NCI-H748 (cell line): ENCODE measurements at regions not wholly inside any gene's neighbourhood (a gene's known extent, or its start where the extent isn't known, plus 50 kb on each side); places are given as distances from the start of the nearest gene placed in this dataset.

ENCODE experiments used
- DNase-seq: peaks from one replicate; lab custom pipeline; 2025; ENCODE audit not compliant: unreplicated experiment; lab: John Stamatoyannopoulos, UW

- DNase-seq = no peak
These were observed 91.6 kb downstream of the TEX29 start for GRCh38 chr13:111411919-111412650.

- DNase-seq = no peak
These were observed 93.2 kb downstream of the TEX29 start for GRCh38 chr13:111413407-111414187.

DNA sequence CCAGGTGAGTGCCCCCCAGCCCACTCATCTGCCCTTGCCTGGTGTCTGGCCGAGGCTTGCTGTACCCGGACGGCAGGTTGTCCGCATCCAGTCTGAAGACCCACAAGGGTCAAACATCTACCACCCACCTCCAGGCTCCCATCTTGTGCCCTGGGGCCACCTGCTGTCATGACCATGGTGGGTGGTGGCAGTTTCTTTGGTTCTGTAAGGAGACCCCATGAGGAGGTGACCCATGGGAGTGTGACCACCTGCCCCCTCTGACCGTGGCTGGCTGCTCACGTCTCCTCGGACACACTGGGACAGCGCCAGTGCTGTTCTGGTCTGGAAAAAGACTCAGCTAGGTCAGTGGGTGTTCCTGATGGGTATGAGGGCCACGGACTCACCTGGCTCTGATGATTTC lies 93.9 kb downstream of the TEX29 start:
- DNase-seq = no peak

- DNase-seq = no peak
These were observed 94.8 kb downstream of the TEX29 start for GRCh38 chr13:111415246-111415645.

- no peak for DNase-seq
These were observed 95.3 kb downstream of the TEX29 start for GRCh38 chr13:111415765-111416164.

GRCh38 chr13:111418101-111418500 lies 97.7 kb downstream of the TEX29 start:
- DNase-seq = no peak

- DNase-seq = no peak
These were observed 99.9 kb downstream of the TEX29 start for GRCh38 chr13:111420113-111420876.

DNA sequence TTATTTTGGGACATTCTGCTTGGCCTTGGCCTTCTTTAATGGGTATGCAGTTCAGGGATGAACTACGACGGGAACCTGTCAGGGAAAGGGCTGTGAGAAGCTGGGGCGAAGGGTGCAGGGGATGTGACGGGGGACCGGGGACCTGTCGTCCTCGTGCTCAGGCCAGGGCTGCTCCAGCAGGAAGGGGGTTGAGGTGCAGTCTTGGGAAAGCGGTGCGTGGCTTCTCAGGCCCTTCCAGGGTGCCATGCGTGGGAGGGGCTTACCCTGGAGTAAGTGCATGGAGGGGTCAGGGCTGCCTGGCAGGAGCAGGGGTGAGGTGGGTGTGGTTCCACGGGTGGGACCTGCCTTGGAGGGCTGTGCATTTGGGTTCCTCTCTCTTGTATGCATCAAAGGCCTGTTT lies 100.8 kb downstream of the TEX29 start:
- no peak for DNase-seq

DNA sequence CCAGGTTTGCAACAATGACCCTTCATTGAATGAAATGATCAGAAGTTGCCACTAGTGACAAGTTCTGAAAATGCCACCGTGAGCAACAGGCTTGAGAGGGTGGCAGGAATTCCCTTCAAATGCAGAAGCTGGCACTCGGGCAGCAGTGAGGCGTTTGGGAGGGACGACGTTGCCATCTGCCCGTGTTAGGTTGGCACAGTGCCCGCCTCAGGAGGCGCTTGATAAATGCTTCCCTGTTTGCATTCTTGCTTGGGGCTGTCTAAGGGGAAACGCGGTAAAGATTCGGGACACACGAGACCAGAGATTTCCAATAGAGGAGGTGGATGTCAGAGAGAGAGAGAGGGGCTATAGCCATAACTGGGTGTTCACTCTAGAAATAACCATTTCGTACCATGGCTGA lies 101.9 kb downstream of the TEX29 start:
- no peak for DNase-seq

DNA sequence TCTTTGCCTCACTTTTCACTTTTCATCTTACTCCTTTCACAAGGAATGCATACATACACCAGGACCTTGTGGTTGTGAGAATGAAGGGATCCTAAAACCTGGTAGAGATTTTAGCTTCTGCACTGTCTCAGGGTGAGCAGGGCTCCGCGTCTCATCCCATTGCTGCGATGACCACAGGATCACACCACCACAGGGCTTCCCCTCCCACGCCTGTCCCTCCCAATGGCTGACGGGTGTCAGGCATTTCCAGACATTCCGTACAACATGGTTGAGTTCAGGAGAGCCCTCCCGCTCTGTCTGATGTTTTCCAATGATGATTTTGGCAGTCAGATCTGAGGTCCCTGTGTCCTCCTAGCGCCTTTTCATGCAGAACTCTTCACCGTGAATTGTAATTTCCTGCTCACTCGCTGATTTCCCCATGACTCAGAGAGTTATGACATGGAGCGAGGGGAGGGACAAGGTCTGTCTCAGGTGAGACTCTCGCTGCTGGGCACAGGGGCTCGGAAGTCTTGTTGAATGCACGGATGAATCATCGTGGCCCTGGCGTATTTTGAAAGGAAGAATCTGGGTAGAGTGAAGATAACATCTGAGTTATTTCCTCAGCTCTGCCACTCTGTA lies 102.8 kb downstream of the TEX29 start:
- no peak for DNase-seq

DNA sequence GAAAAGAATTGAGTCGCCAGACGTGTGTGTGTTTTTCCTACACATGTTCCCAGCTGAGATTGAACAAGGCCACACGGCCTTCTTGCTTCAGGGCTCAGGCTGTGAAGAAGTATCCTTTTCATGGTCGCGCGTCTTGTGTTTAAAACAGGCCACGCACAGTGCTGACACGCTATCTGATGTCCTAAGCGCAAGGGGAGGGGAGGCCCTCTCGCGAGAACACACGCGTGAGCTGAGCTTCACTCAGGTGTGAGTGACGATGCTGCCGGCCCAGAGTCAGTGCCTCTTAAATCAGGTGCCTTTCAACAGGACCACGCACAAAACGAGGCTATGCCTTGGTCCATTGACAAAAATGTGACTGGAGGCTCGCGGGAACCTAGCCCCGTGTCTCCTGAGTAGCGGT lies 103.7 kb downstream of the TEX29 start:
- DNase-seq = no peak

- no peak for DNase-seq
These were observed 104.9 kb downstream of the TEX29 start for GRCh38 chr13:111425326-111425725.

- peak; percentile 67 for DNase-seq
These were observed 108.7 kb downstream of the TEX29 start for GRCh38 chr13:111429064-111429558.

DNA sequence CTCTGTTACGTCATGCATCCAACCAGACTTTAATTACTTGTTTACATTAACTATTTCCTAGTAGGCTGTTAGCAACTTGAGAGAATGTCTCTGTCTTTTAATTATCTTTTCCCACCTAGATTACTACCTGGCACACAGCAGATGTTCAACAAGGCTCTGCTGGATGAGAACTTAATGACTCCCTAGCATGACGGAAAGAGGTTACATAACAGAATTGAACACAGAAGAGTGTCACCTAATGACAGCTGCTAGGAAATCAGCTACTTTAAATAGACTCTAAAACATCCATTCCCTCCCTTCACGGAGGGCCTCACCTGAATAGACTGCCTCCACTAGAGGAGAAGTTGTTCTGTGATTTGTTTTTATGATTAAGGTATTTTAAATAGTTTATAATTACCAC lies 110.8 kb downstream of the TEX29 start:
- DNase-seq = peak; percentile 84

- DNase-seq = no peak
These were observed 114.2 kb downstream of the TEX29 start for GRCh38 chr13:111434578-111435159.

GRCh38 chr13:111436446-111436845 lies 116.0 kb downstream of the TEX29 start:
- no peak for DNase-seq

DNA sequence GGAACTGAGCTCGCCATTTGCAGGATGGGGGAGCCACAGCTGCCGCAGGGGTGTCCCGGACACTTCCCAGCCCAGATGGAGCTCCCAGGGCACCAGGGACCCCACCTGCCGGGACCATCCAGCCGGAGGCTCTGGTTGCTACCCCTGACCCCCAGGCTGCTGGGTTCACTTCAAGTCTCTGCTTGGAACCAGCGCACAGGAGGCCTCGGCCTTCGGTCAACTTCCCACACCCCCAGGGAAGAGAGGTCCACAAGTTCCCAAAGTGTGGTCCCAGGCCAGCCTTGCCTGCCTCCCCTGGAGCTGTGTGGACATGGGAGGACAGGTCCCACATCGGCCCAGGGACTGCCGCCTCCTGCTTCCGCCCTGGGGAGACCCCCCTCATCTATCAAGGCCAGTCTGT lies 117.0 kb downstream of the TEX29 start:
- no peak for DNase-seq

GRCh38 chr13:111437856-111438547 lies 117.6 kb downstream of the TEX29 start:
- no peak for DNase-seq

GRCh38 chr13:111440492-111440891 lies 120.0 kb downstream of the TEX29 start:
- peak; percentile 23 for DNase-seq

- no peak for DNase-seq
These were observed 123.5 kb downstream of the TEX29 start for GRCh38 chr13:111443981-111444380.
